Astrocyte (in vitro differentiated cells and primary cell): ENCODE measurements at regions not wholly inside any gene's neighbourhood (a gene's known extent, or its start where the extent isn't known, plus 50 kb on each side); places are given as distances from the start of the nearest gene placed in this dataset.

Experiments
- CTCF ChIP-seq: IDR thresholded peaks from 2 replicates; pipeline ENCODE4 v1.5.1; 2011; ENCODE audit warnings: low read depth, mild to moderate bottlenecking, inconsistent platforms, low read length, moderate library complexity; ENCODE audit not compliant: insufficient read depth
- EZH2 ChIP-seq: IDR thresholded peaks from 2 replicates; pipeline ENCODE4 v1.6.1; 2012; ENCODE audit warnings: mild to moderate bottlenecking, low read length, inconsistent platforms; ENCODE audit not compliant: insufficient read depth

- TF ChIP-seq CTCF (no peak), EZH2 (no peak)
These were observed 478.0 kb downstream of the ENC1 start for GRCh38 chr5:74162524-74162923.
